Natural killer cell (primary cell): ENCODE measurements at regions not wholly inside any gene's neighbourhood (a gene's known extent, or its start where the extent isn't known, plus 50 kb on each side); places are given as distances from the start of the nearest gene placed in this dataset.

ENCODE experiments used
- ATAC-seq, 3 donors: fragments of 150-1000 bp in 2 of 3; fragments of 200-7000 bp in 1 of 3; cut with Tn5 transposase; 1 replicate in 1 of 3; 2 replicates in 2 of 3; pipeline ENCODE4 v1.10.0; 2021; ENCODE audit warnings: mild to moderate bottlenecking in 2 of 3, moderate library complexity in 2 of 3
- DNase-seq, 2 donors: peaks; one replicate each; pipeline versions ENCODE4 v3.0.0 to v3.0.0-alpha.2; 2013 to 2021; ENCODE audit warnings: mixed read lengths in 1 of 2
- H3K27ac ChIP-seq: one replicate; pipeline ENCODE4 v1.5.1; 2013; ENCODE audit warnings: mild to moderate bottlenecking, low read length
- H3K27me3 ChIP-seq: one replicate; pipeline ENCODE4 v1.6.1; 2013; ENCODE audit warnings: low read length; ENCODE audit not compliant: control insufficient read depth, insufficient read depth
- H3K36me3 ChIP-seq: one replicate; pipeline ENCODE4 v1.6.1; 2013; ENCODE audit warnings: low read length; ENCODE audit not compliant: control insufficient read depth, insufficient read depth
- H3K4me1 ChIP-seq: one replicate; pipeline ENCODE4 v1.6.1; 2013; ENCODE audit warnings: low read length; ENCODE audit not compliant: control insufficient read depth, insufficient read depth
- H3K4me3 ChIP-seq: one replicate; pipeline ENCODE4 v1.5.1; 2013; ENCODE audit warnings: low read length
- H3K9me3 ChIP-seq: one replicate; pipeline ENCODE4 v1.6.1; 2013; ENCODE audit warnings: low read length; ENCODE audit not compliant: control insufficient read depth, insufficient read depth
- H3K27ac Mint-ChIP-seq, 2 donors: one replicate each; pipeline ENCODE4 v1.8.0; 2022; ENCODE audit warnings: mild to moderate bottlenecking in 2 of 2, mixed read lengths in 2 of 2, moderate library complexity in 1 of 2
- H3K27me3 Mint-ChIP-seq, 2 donors: one replicate each; pipeline ENCODE4 v1.8.0; 2022; ENCODE audit warnings: low read depth in 2 of 2, mixed read lengths in 2 of 2
- H3K36me3 Mint-ChIP-seq: one replicate; pipeline ENCODE4 v1.8.0; 2022; ENCODE audit warnings: mixed read lengths
- H3K4me1 Mint-ChIP-seq, 2 donors: one replicate each; pipeline ENCODE4 v1.8.0; 2022; ENCODE audit warnings: mixed read lengths in 2 of 2
- H3K4me3 Mint-ChIP-seq: one replicate; pipeline ENCODE4 v1.8.0; 2022; ENCODE audit warnings: mild to moderate bottlenecking, moderate library complexity, mixed read lengths
- H3K9me3 Mint-ChIP-seq, 2 donors: one replicate each; pipeline ENCODE4 v1.8.0; 2022; ENCODE audit warnings: mixed read lengths in 2 of 2
- WGBS: methylation state at CpG from one replicate; pipeline ENCODE4 v1.1.7; 2013; ENCODE audit warnings: missing lambda C conversion rate; ENCODE audit not compliant: insufficient coverage; 5-methylcytosine and 5-hydroxymethylcytosine counted together
- intact Hi-C: fragments of 100-400 bp; cut with micrococcal nuclease; formaldehyde crosslinking; loops from one replicate; pipeline ENCODE4 v1.14.2; 2022
- TF ChIP-seq, protein P1 (sequence below): fragments of 200-600 bp; IDR thresholded peaks from one replicate; pipeline ENCODE4 v1.8.0; 2022; ENCODE audit warnings: antibody characterized with exemption

DNA sequence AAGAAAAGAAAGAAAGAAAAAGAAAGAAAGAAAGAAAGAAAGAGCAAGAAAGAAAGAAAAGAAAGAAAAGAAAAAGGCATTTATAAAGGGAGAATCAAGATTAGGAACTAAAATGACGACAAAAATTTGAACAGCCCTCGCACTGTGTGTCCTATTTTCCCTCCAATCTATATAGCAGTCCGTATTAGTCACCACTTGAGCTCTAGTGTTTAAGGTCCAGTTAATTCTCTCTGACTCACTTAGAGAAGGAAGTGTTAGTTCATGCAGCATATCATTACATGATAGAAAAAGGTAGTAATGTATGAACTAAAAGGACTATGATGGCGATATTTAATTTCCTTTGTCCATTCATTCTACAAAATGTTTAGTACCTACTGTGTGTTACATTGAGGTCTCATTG, 122.7 kb downstream of the CBLL2 start:
- Histone ChIP-seq H3K9me3 (no peaks in the 10 kb centered on the region), H3K4me1 (no peaks in the 10 kb centered on the region), H3K36me3 (no peaks in the 10 kb centered on the region), H3K4me3 (no peak overlapping the region), H3K27ac (no peak overlapping the region), H3K27me3 (no peaks in the 10 kb centered on the region)
- TF ChIP-seq, protein P1, sequence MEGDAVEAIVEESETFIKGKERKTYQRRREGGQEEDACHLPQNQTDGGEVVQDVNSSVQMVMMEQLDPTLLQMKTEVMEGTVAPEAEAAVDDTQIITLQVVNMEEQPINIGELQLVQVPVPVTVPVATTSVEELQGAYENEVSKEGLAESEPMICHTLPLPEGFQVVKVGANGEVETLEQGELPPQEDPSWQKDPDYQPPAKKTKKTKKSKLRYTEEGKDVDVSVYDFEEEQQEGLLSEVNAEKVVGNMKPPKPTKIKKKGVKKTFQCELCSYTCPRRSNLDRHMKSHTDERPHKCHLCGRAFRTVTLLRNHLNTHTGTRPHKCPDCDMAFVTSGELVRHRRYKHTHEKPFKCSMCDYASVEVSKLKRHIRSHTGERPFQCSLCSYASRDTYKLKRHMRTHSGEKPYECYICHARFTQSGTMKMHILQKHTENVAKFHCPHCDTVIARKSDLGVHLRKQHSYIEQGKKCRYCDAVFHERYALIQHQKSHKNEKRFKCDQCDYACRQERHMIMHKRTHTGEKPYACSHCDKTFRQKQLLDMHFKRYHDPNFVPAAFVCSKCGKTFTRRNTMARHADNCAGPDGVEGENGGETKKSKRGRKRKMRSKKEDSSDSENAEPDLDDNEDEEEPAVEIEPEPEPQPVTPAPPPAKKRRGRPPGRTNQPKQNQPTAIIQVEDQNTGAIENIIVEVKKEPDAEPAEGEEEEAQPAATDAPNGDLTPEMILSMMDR: no peak
- H3K36me3 Mint-ChIP-seq: no peaks in the 10 kb centered on the region
- no peaks in the 10 kb centered on the region for H3K27me3 Mint-ChIP-seq
- no peak overlapping the region for H3K27ac Mint-ChIP-seq
- ATAC-seq (no peak), DNase-seq (no peak)
- intact Hi-C loops: no loop called here
- H3K4me1 Mint-ChIP-seq: no peaks in the 10 kb centered on the region
- H3K4me3 Mint-ChIP-seq: no peak overlapping the region
- WGBS: no CpG with 5 or more reads among the region's 4 CpGs
- H3K9me3 Mint-ChIP-seq: peaks cover 0 to 2% of the 10 kb centered on the region in 2 donors

DNA sequence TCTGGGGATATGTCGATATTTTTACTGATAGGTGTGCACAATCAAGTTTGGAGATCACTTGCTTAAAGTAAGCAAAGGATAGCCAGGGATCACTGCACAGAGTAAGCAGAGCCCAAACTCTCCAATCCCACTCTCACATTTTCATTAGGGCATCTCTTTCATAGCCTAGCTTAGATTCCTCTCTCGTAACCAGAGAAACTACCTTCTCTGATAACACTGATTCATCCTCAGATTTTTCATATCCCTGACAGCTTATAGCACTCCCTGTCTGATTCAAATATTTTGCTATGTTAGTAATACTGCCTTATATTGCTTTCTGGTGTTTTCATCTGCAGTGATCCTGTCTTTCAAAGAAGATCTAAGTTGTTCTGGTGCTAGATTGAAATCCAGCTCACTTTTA, 123.7 kb downstream of the CBLL2 start:
- no CpG with 5 or more reads among the region's 2 CpGs for WGBS
- no peak for DNase-seq
- H3K4me3 Mint-ChIP-seq: no peak overlapping the region

DNA sequence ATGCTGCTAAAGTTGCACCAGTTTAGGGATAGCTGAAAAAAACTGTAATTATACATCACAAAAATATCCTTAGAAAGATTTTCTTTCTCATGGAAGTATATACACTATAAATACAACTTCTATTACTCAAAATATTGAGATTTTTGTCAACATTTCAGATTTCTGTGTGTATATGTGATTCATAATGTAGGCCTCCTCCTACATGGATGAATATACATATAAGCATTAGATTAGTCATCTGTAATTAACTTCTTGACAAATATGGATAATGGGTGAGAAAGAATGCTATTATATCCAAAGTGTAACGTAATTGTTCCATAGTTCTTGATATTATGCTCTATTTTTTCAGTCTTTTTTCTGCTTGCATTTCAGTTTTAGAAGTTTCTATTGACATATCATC, 124.9 kb downstream of the CBLL2 start:
- WGBS: no CpG with 5 or more reads among the region's 1 CpG
- no peaks in the 10 kb centered on the region for H3K27me3 ChIP-seq
- no peaks in the 10 kb centered on the region for H3K9me3 ChIP-seq
- H3K4me1 ChIP-seq: no peaks in the 10 kb centered on the region
- Mint-ChIP-seq H3K4me3 (no peak overlapping the region), H3K27me3 (no peaks in the 10 kb centered on the region), H3K4me1 (no peaks in the 10 kb centered on the region), H3K9me3 (peaks cover 0 to 2% of the 10 kb centered on the region in 2 donors), H3K27ac (no peak overlapping the region), H3K36me3 (no peaks in the 10 kb centered on the region)
- no peaks in the 10 kb centered on the region for H3K36me3 ChIP-seq
- ATAC-seq: no peak
- no peak overlapping the region for H3K4me3 ChIP-seq
- intact Hi-C loops: no loop called here
- TF ChIP-seq, protein P1: no peak
- DNase-seq: no peak
- no peak overlapping the region for H3K27ac ChIP-seq

More for the DNA sequence above, 123.7 kb downstream of the CBLL2 start:
- Histone ChIP-seq H3K27ac (no peak overlapping the region), H3K27me3 (no peaks in the 10 kb centered on the region), H3K4me3 (no peak overlapping the region), H3K4me1 (no peaks in the 10 kb centered on the region), H3K9me3 (no peaks in the 10 kb centered on the region), H3K36me3 (no peaks in the 10 kb centered on the region)
- H3K27me3 Mint-ChIP-seq: no peaks in the 10 kb centered on the region
- ATAC-seq: no peak
- TF ChIP-seq, protein P1: no peak
- H3K36me3 Mint-ChIP-seq: no peaks in the 10 kb centered on the region
- intact Hi-C loops: no loop called here
- H3K4me1 Mint-ChIP-seq: no peaks in the 10 kb centered on the region
- H3K27ac Mint-ChIP-seq: no peak overlapping the region
- peaks cover 0 to 2% of the 10 kb centered on the region in 2 donors for H3K9me3 Mint-ChIP-seq

- intact Hi-C loops: no loop called here
Measured at GRCh38 chrX:22399437-22400192, 126.9 kb downstream of the CBLL2 start.

More at GRCh38 chrX:22399437-22400192, 126.9 kb downstream of the CBLL2 start:
- Mint-ChIP-seq H3K27ac (no peak overlapping the region), H3K27me3 (no peaks in the 10 kb centered on the region), H3K9me3 (peaks cover 3 to 7% of the 10 kb centered on the region in 2 donors), H3K4me3 (no peak overlapping the region), H3K4me1 (no peaks in the 10 kb centered on the region), H3K36me3 (no peaks in the 10 kb centered on the region)
- WGBS: 93% methylated on average over 2 of the region's 4 CpGs
- ATAC-seq (no peak), DNase-seq (no peak)
- H3K36me3 ChIP-seq: no peaks in the 10 kb centered on the region
- H3K27me3 ChIP-seq: no peaks in the 10 kb centered on the region
- H3K27ac ChIP-seq: no peak overlapping the region
- H3K4me1 ChIP-seq: no peaks in the 10 kb centered on the region
- no peak overlapping the region for H3K4me3 ChIP-seq
- TF ChIP-seq, protein P1: no peak
- H3K9me3 ChIP-seq: no peaks in the 10 kb centered on the region
